ENCODE measurements at regions not wholly inside any gene's neighbourhood (a gene's known extent, or its start where the extent isn't known, plus 50 kb on each side); places are given as distances from the start of the nearest gene placed in this dataset.
A peak's percentile ranks its signal among the peaks of the same experiment; 100 is the strongest.

DNA sequence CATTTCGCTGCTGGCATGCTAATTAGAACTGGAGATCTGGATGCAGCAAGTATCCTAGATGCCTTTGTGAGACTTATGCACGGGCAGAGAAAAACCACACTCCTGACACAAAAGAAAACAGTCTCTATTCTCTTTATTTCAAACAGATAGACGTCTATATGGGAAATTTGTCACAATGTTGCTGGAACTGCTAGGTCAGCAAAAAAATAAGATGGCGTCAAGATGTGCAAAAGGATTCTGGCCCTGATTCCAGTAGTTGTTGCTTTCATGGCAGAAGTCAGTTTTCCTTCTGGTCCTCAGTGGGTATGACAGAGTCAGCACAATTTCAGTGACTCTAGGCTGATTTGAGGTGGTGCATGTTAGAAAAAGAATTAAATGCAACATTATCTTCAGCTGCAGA is 1068.0 kb downstream of the SLITRK5 start:
- H3K27ac ChIP-seq (ENCODE audit: low read length) = no peak overlapping the region
- no peaks in the 10 kb centered on the region for H3K36me3 ChIP-seq (ENCODE audit: insufficient read depth, low read length)
- no peak overlapping the region for H3K4me2 ChIP-seq (ENCODE audit: low read depth, low read length, poor library complexity, severe bottlenecking)
- H3K9me3 ChIP-seq (ENCODE audit: low read length) = peaks cover 12% of the 10 kb centered on the region
- peak overlapping the region; percentile 94 for H2AFZ ChIP-seq (ENCODE audit: low read length)
- H3K9ac ChIP-seq (ENCODE audit: low read length) = no peak overlapping the region
- H3K4me1 ChIP-seq (ENCODE audit: low read length) = 0 out of 2 replicates have a peak, but pooled peaks cover 4% of the 10 kb centered on the region
- H4K20me1 ChIP-seq (ENCODE audit: insufficient read depth, low read depth, low read length) = no peaks in the 10 kb centered on the region
- no peak for DNase-seq
- H3K79me2 ChIP-seq (ENCODE audit: low read length) = no peaks in the 10 kb centered on the region
- H3K9me2 ChIP-seq (replicated peaks; ENCODE audit: insufficient read depth, low read length) = no peaks in the 10 kb centered on the region
- H3K4me3 ChIP-seq (ENCODE audit: low read length) = no peak overlapping the region
- no peaks in the 10 kb centered on the region for H3K27me3 ChIP-seq (ENCODE audit: low read length)

GRCh38 chr13:88744289-88744688 is 1073.1 kb downstream of the SLITRK5 start:
- H3K27ac ChIP-seq (ENCODE audit: low read length) = no peak overlapping the region

DNA sequence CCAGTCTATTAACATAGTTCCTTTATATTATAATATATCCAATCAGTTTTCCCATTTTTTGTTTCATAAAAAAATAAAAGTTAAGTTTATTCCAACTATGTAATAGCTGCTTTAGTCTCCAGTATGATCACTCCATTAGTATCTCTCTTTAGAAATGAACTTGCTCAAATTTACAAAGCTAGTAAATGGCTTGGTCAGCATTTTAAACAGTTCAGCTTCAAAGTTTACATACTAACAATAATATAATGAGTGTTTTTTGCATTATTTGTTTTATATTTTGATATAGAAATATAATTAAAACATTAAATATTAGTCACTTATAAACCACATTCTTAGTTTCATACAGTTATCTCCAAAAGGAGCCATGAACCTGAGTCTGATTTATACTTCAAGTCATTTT is 1073.8 kb downstream of the SLITRK5 start:
- peaks cover 16% of the 10 kb centered on the region for H3K9me3 ChIP-seq (ENCODE audit: low read length)
- H3K79me2 ChIP-seq (ENCODE audit: low read length) = no peaks in the 10 kb centered on the region
- no peak for DNase-seq
- no peaks in the 10 kb centered on the region for H4K20me1 ChIP-seq (ENCODE audit: insufficient read depth, low read depth, low read length)
- H3K27ac ChIP-seq (ENCODE audit: low read length) = no peak overlapping the region
- no peaks in the 10 kb centered on the region for H3K36me3 ChIP-seq (ENCODE audit: insufficient read depth, low read length)
- no peak overlapping the region for H3K9ac ChIP-seq (ENCODE audit: low read length)
- H2AFZ ChIP-seq (ENCODE audit: low read length) = no peak overlapping the region
- no peak overlapping the region for H3K4me3 ChIP-seq (ENCODE audit: low read length)
- H3K9me2 ChIP-seq (replicated peaks; ENCODE audit: insufficient read depth, low read length) = no peaks in the 10 kb centered on the region
- no peaks in the 10 kb centered on the region for H3K27me3 ChIP-seq (ENCODE audit: low read length)
- no peaks in the 10 kb centered on the region for H3K4me1 ChIP-seq (ENCODE audit: low read length)
- no peak overlapping the region for H3K4me2 ChIP-seq (ENCODE audit: low read depth, low read length, poor library complexity, severe bottlenecking)

More at GRCh38 chr13:88744289-88744688, 1073.1 kb downstream of the SLITRK5 start:
- DNase-seq = no peak
- H3K9me3 ChIP-seq (ENCODE audit: low read length) = peaks cover 16% of the 10 kb centered on the region
- H3K4me1 ChIP-seq (ENCODE audit: low read length) = 0 out of 2 replicates have a peak, but pooled peaks cover 4% of the 10 kb centered on the region
- H3K9me2 ChIP-seq (replicated peaks; ENCODE audit: insufficient read depth, low read length) = no peaks in the 10 kb centered on the region
- no peak overlapping the region for H3K9ac ChIP-seq (ENCODE audit: low read length)
- H3K4me3 ChIP-seq (ENCODE audit: low read length) = no peak overlapping the region
- no peaks in the 10 kb centered on the region for H3K27me3 ChIP-seq (ENCODE audit: low read length)
- H3K36me3 ChIP-seq (ENCODE audit: insufficient read depth, low read length) = no peaks in the 10 kb centered on the region
- no peaks in the 10 kb centered on the region for H4K20me1 ChIP-seq (ENCODE audit: insufficient read depth, low read depth, low read length)
- H3K79me2 ChIP-seq (ENCODE audit: low read length) = no peaks in the 10 kb centered on the region
- H3K4me2 ChIP-seq (ENCODE audit: low read depth, low read length, poor library complexity, severe bottlenecking) = no peak overlapping the region
- no peak overlapping the region for H2AFZ ChIP-seq (ENCODE audit: low read length)

GRCh38 chr13:88752041-88752440 is 1080.9 kb downstream of the SLITRK5 start:
- Histone ChIP-seq H3K4me1 (ENCODE audit: low read length) (no peaks in the 10 kb centered on the region), H3K27ac (ENCODE audit: low read length) (no peak overlapping the region), H3K9me2 (replicated peaks; ENCODE audit: insufficient read depth, low read length) (no peaks in the 10 kb centered on the region), H3K9ac (ENCODE audit: low read length) (no peak overlapping the region), H3K4me3 (ENCODE audit: low read length) (no peak overlapping the region), H3K27me3 (ENCODE audit: low read length) (no peaks in the 10 kb centered on the region), H3K4me2 (ENCODE audit: low read depth, low read length, poor library complexity, severe bottlenecking) (no peak overlapping the region), H4K20me1 (ENCODE audit: insufficient read depth, low read depth, low read length) (no peaks in the 10 kb centered on the region), H2AFZ (ENCODE audit: low read length) (peak overlapping the region; percentile 64), H3K79me2 (ENCODE audit: low read length) (no peaks in the 10 kb centered on the region), H3K36me3 (ENCODE audit: insufficient read depth, low read length) (no peaks in the 10 kb centered on the region), H3K9me3 (ENCODE audit: low read length) (no peaks in the 10 kb centered on the region)
- DNase-seq = no peak

DNA sequence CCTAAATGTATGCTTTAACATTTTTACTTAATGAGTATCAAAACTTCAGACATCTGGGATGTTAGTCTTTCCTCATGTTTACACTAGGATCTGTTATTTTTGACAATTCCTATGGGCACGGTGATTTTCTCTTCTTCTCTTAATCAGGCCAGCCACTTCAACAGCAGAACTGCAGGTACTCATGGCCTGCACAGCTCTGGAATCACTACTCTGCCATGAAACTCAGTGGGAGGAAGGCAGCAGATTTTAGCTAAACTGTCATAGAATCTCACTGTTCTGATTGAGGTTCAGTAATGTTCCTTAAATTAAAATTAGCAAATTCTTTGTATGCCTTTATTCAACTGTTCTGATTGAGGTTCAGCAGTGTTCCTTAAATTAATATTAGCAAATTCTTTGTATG is 1083.0 kb downstream of the SLITRK5 start:
- Histone ChIP-seq H3K9me3 (ENCODE audit: low read length) (no peaks in the 10 kb centered on the region), H3K27me3 (ENCODE audit: low read length) (no peaks in the 10 kb centered on the region), H3K4me2 (ENCODE audit: low read depth, low read length, poor library complexity, severe bottlenecking) (no peak overlapping the region), H3K4me1 (ENCODE audit: low read length) (no peaks in the 10 kb centered on the region), H4K20me1 (ENCODE audit: insufficient read depth, low read depth, low read length) (no peaks in the 10 kb centered on the region), H3K9ac (ENCODE audit: low read length) (no peak overlapping the region), H2AFZ (ENCODE audit: low read length) (peak overlapping the region; percentile 91), H3K79me2 (ENCODE audit: low read length) (no peaks in the 10 kb centered on the region), H3K4me3 (ENCODE audit: low read length) (no peak overlapping the region), H3K9me2 (replicated peaks; ENCODE audit: insufficient read depth, low read length) (no peaks in the 10 kb centered on the region), H3K27ac (ENCODE audit: low read length) (no peak overlapping the region), H3K36me3 (ENCODE audit: insufficient read depth, low read length) (no peaks in the 10 kb centered on the region)
- no peak for DNase-seq

- no peaks in the 10 kb centered on the region for H3K79me2 ChIP-seq (ENCODE audit: low read length)
- no peaks in the 10 kb centered on the region for H3K36me3 ChIP-seq (ENCODE audit: insufficient read depth, low read length)
- no peak overlapping the region for H3K27ac ChIP-seq (ENCODE audit: low read length)
- H3K4me1 ChIP-seq (ENCODE audit: low read length) = no peaks in the 10 kb centered on the region
- DNase-seq = peak; percentile 49
- H3K9me3 ChIP-seq (ENCODE audit: low read length) = no peaks in the 10 kb centered on the region
- no peak overlapping the region; the same call in 1 of the 2 replicates for H2AFZ ChIP-seq (ENCODE audit: low read length)
- H4K20me1 ChIP-seq (ENCODE audit: insufficient read depth, low read depth, low read length) = no peaks in the 10 kb centered on the region
- H3K9ac ChIP-seq (ENCODE audit: low read length) = no peak overlapping the region
- H3K4me2 ChIP-seq (ENCODE audit: low read depth, low read length, poor library complexity, severe bottlenecking) = no peak overlapping the region
- no peaks in the 10 kb centered on the region for H3K9me2 ChIP-seq (replicated peaks; ENCODE audit: insufficient read depth, low read length)
- H3K4me3 ChIP-seq (ENCODE audit: low read length) = no peak overlapping the region
- no peaks in the 10 kb centered on the region for H3K27me3 ChIP-seq (ENCODE audit: low read length)
Observed at GRCh38 chr13:88761145-88761544, 1090.0 kb downstream of the SLITRK5 start.

- H3K4me3 ChIP-seq (ENCODE audit: low read length) = no peak overlapping the region
- no peaks in the 10 kb centered on the region for H4K20me1 ChIP-seq (ENCODE audit: insufficient read depth, low read depth, low read length)
- DNase-seq = no peak
- no peaks in the 10 kb centered on the region for H3K27me3 ChIP-seq (ENCODE audit: low read length)
- no peak overlapping the region for H3K4me2 ChIP-seq (ENCODE audit: low read depth, low read length, poor library complexity, severe bottlenecking)
- no peaks in the 10 kb centered on the region for H3K79me2 ChIP-seq (ENCODE audit: low read length)
- no peaks in the 10 kb centered on the region for H3K9me3 ChIP-seq (ENCODE audit: low read length)
- H2AFZ ChIP-seq (ENCODE audit: low read length) = peak overlapping the region; percentile 62; the same call in 1 of the 2 replicates
- H3K9ac ChIP-seq (ENCODE audit: low read length) = no peak overlapping the region
- H3K4me1 ChIP-seq (ENCODE audit: low read length) = no peaks in the 10 kb centered on the region
- no peak overlapping the region for H3K27ac ChIP-seq (ENCODE audit: low read length)
- no peaks in the 10 kb centered on the region for H3K9me2 ChIP-seq (replicated peaks; ENCODE audit: insufficient read depth, low read length)
- no peaks in the 10 kb centered on the region for H3K36me3 ChIP-seq (ENCODE audit: insufficient read depth, low read length)
Observed at GRCh38 chr13:88764103-88764502, 1092.9 kb downstream of the SLITRK5 start.

- H2AFZ ChIP-seq (ENCODE audit: low read length) = peak overlapping the region; percentile 68
- H3K27ac ChIP-seq (ENCODE audit: low read length) = no peak overlapping the region
- no peaks in the 10 kb centered on the region for H3K79me2 ChIP-seq (ENCODE audit: low read length)
- no peak overlapping the region for H3K9ac ChIP-seq (ENCODE audit: low read length)
- no peaks in the 10 kb centered on the region for H3K4me1 ChIP-seq (ENCODE audit: low read length)
- H3K9me3 ChIP-seq (ENCODE audit: low read length) = no peaks in the 10 kb centered on the region
- no peaks in the 10 kb centered on the region for H3K9me2 ChIP-seq (replicated peaks; ENCODE audit: insufficient read depth, low read length)
- no peaks in the 10 kb centered on the region; the same call in 1 of the 2 replicates for H3K36me3 ChIP-seq (ENCODE audit: insufficient read depth, low read length)
- no peak overlapping the region for H3K4me3 ChIP-seq (ENCODE audit: low read length)
- H3K27me3 ChIP-seq (ENCODE audit: low read length) = no peaks in the 10 kb centered on the region
- no peaks in the 10 kb centered on the region for H4K20me1 ChIP-seq (ENCODE audit: insufficient read depth, low read depth, low read length)
- DNase-seq = no peak
- no peak overlapping the region for H3K4me2 ChIP-seq (ENCODE audit: low read depth, low read length, poor library complexity, severe bottlenecking)
Observed at GRCh38 chr13:88800505-88800904, 1129.3 kb downstream of the SLITRK5 start.

DNA sequence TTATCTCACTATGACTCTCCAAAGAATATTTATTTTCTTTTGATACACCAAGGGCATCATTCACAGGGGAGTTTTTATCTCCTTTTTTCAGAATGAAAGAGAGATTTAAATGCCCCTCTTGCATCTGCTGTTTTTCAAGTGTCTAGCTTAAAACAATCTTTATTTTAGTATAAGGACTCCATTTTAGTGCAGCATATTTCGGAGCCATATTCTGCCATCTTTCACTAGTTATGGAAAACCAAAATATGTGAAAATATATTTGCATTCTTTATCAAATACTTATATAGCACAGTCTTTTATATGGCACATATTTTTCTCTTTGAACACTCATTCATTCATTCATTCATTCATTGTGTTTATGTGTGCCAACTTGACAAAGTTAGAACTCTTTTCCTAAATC is 1130.2 kb downstream of the SLITRK5 start:
- Histone ChIP-seq H3K4me2 (ENCODE audit: low read depth, low read length, poor library complexity, severe bottlenecking) (no peak overlapping the region), H3K9ac (ENCODE audit: low read length) (no peak overlapping the region), H3K9me2 (replicated peaks; ENCODE audit: insufficient read depth, low read length) (no peaks in the 10 kb centered on the region), H2AFZ (ENCODE audit: low read length) (peak overlapping the region; percentile 13; the same call in 1 of the 2 replicates), H3K4me3 (ENCODE audit: low read length) (no peak overlapping the region), H3K27me3 (ENCODE audit: low read length) (no peaks in the 10 kb centered on the region), H3K36me3 (ENCODE audit: insufficient read depth, low read length) (no peaks in the 10 kb centered on the region; the same call in 1 of the 2 replicates), H3K79me2 (ENCODE audit: low read length) (no peaks in the 10 kb centered on the region), H3K9me3 (ENCODE audit: low read length) (no peaks in the 10 kb centered on the region), H3K4me1 (ENCODE audit: low read length) (no peaks in the 10 kb centered on the region), H3K27ac (ENCODE audit: low read length) (no peak overlapping the region), H4K20me1 (ENCODE audit: insufficient read depth, low read depth, low read length) (no peaks in the 10 kb centered on the region)
- no peak for DNase-seq
